Smooth muscle cell (in vitro differentiated cells): ENCODE measurements at regions not wholly inside any gene's neighbourhood (a gene's known extent, or its start where the extent isn't known, plus 50 kb on each side); places are given as distances from the start of the nearest gene placed in this dataset.
"Not testable (repeated sequence)": the region's sequence is repeated elsewhere in the genome, so short reads cannot be mapped to it uniquely, and the experiment has no call there.

Source experiments
- DNase-seq: peaks from one replicate; lab custom pipeline; 2025; ENCODE audit not compliant: unreplicated experiment; lab: John Stamatoyannopoulos, UW
- H2AFZ ChIP-seq: fragments of 200-600 bp; sonication (generic); 2 replicates; pipeline ENCODE4 v1.6.0; 2016; ENCODE audit warnings: antibody characterized with exemption, low read depth, mild to moderate bottlenecking
- H3F3A ChIP-seq: fragments of 200-600 bp; sonication (generic); 2 replicates; pipeline ENCODE4 v1.6.0; 2017; ENCODE audit warnings: antibody characterized with exemption, low read depth
- H3K27ac ChIP-seq: fragments of 200-600 bp; sonication (generic); 2 replicates; pipeline ENCODE4 v1.5.1; 2016; ENCODE audit warnings: low read depth, mild to moderate bottlenecking
- H3K27me3 ChIP-seq: fragments of 200-600 bp; sonication (generic); 2 replicates; pipeline ENCODE4 v1.6.1; 2016; ENCODE audit warnings: low read depth, mild to moderate bottlenecking
- H3K36me3 ChIP-seq: fragments of 200-600 bp; sonication (generic); 2 replicates; pipeline ENCODE4 v1.5.1; 2016; ENCODE audit warnings: low read depth
- H3K4me1 ChIP-seq: fragments of 200-600 bp; sonication (generic); 2 replicates; pipeline ENCODE4 v1.5.1; 2016; ENCODE audit warnings: low read depth
- H3K4me2 ChIP-seq: fragments of 200-600 bp; sonication (generic); 2 replicates; pipeline ENCODE4 v1.6.0; 2016; ENCODE audit warnings: mild to moderate bottlenecking
- H3K4me3 ChIP-seq: fragments of 200-600 bp; sonication (generic); 2 replicates; pipeline ENCODE4 v1.5.1; 2016; ENCODE audit warnings: mild to moderate bottlenecking
- H3K79me2 ChIP-seq: fragments of 200-600 bp; sonication (generic); 2 replicates; pipeline ENCODE4 v1.6.0; 2016; ENCODE audit warnings: low read depth, mild to moderate bottlenecking
- H3K9ac ChIP-seq: fragments of 200-600 bp; sonication (generic); 2 replicates; pipeline ENCODE4 v1.6.0; 2016; ENCODE audit warnings: low read depth
- H3K9me3 ChIP-seq: fragments of 200-600 bp; sonication (generic); replicated peaks from 2 replicates; pipeline ENCODE4 v1.5.1; 2016; ENCODE audit warnings: low read depth
- H4K20me1 ChIP-seq: fragments of 200-600 bp; sonication (generic); 2 replicates; pipeline ENCODE4 v1.6.0; 2016; ENCODE audit warnings: low read depth
- CTCF ChIP-seq: fragments of 200-600 bp; sonication (generic); IDR thresholded peaks from 2 replicates; pipeline ENCODE4 v1.5.1; 2017; ENCODE audit warnings: borderline replicate concordance, mild to moderate bottlenecking, antibody characterized with exemption; ENCODE audit not compliant: insufficient read depth, poor library complexity, severe bottlenecking
- WGBS: methylation state at CpG from one replicate; pipeline ENCODE4 v1.1.7; 2016; ENCODE audit warnings: low lambda C conversion rate; 5-methylcytosine and 5-hydroxymethylcytosine counted together

GRCh38 chr9:109653470-109653869 is 126.5 kb upstream of the PALM2AKAP2 start:
- Histone ChIP-seq H3K36me3 (no peaks in the 10 kb centered on the region), H2AFZ (no peak overlapping the region), H3K4me1 (no peaks in the 10 kb centered on the region), H3K27me3 (no peaks in the 10 kb centered on the region), H3K27ac (no peak overlapping the region), H3K9ac (no peak overlapping the region), H4K20me1 (no peaks in the 10 kb centered on the region), H3F3A (no peaks in the 10 kb centered on the region), H3K9me3 (no peaks in the 10 kb centered on the region), H3K4me2 (no peak overlapping the region), H3K79me2 (no peaks in the 10 kb centered on the region), H3K4me3 (no peak overlapping the region)
- no peak for DNase-seq
- WGBS: 79% methylated on average over 2 of the region's 2 CpGs
- no peak for TF ChIP-seq CTCF

GRCh38 chr9:109663978-109664377 is 116.0 kb upstream of the PALM2AKAP2 start:
- H3K9me3 ChIP-seq, H3K36me3 ChIP-seq, H3K4me2 ChIP-seq, H3F3A ChIP-seq, H3K79me2 ChIP-seq, DNase-seq, H4K20me1 ChIP-seq, H3K9ac ChIP-seq, H3K4me3 ChIP-seq, H3K27ac ChIP-seq, H3K4me1 ChIP-seq, H2AFZ ChIP-seq, H3K27me3 ChIP-seq: not testable (repeated sequence)
- 88% methylated on average over 4 of the region's 4 CpGs for WGBS

GRCh38 chr9:109665736-109666135 is 114.3 kb upstream of the PALM2AKAP2 start:
- H3K27me3 ChIP-seq, H3F3A ChIP-seq, H3K9ac ChIP-seq, DNase-seq, H3K4me2 ChIP-seq, H3K9me3 ChIP-seq, H3K4me1 ChIP-seq, H3K36me3 ChIP-seq, H3K79me2 ChIP-seq, H3K4me3 ChIP-seq, H2AFZ ChIP-seq, H3K27ac ChIP-seq, H4K20me1 ChIP-seq: not testable (repeated sequence)
- WGBS: 74% methylated on average over 7 of the region's 7 CpGs

GRCh38 chr9:109681301-109681700 is 98.7 kb upstream of the PALM2AKAP2 start:
- no peaks in the 10 kb centered on the region for H3K79me2 ChIP-seq
- H3K27ac ChIP-seq: no peak overlapping the region
- no peaks in the 10 kb centered on the region for H3K36me3 ChIP-seq
- DNase-seq: no peak
- WGBS: 90% methylated on average over 2 of the region's 2 CpGs
- peaks cover 16% of the 10 kb centered on the region for H3K27me3 ChIP-seq
- no peaks in the 10 kb centered on the region for H3K4me1 ChIP-seq
- no peak overlapping the region for H3K4me2 ChIP-seq
- no peak overlapping the region for H3K4me3 ChIP-seq
- H3K9me3 ChIP-seq: no peaks in the 10 kb centered on the region
- H3K9ac ChIP-seq: no peak overlapping the region
- TF ChIP-seq CTCF: no peak
- H4K20me1 ChIP-seq: no peaks in the 10 kb centered on the region
- H3F3A ChIP-seq: no peaks in the 10 kb centered on the region
- no peak overlapping the region for H2AFZ ChIP-seq

GRCh38 chr9:109682227-109682626 is 97.8 kb upstream of the PALM2AKAP2 start:
- Histone ChIP-seq H3K79me2 (no peaks in the 10 kb centered on the region), H3K27me3 (peaks cover 16% of the 10 kb centered on the region), H4K20me1 (no peaks in the 10 kb centered on the region), H3K36me3 (no peaks in the 10 kb centered on the region), H3F3A (no peaks in the 10 kb centered on the region), H3K4me2 (no peak overlapping the region), H3K4me3 (no peak overlapping the region), H3K4me1 (no peaks in the 10 kb centered on the region), H3K9ac (no peak overlapping the region), H2AFZ (no peak overlapping the region), H3K9me3 (no peaks in the 10 kb centered on the region), H3K27ac (no peak overlapping the region)
- DNase-seq: no peak
- TF ChIP-seq CTCF: no peak
- 100% methylated on average over 1 of the region's 1 CpG for WGBS
